ENCODE measurements at regions not wholly inside any gene's neighbourhood (a gene's known extent, or its start where the extent isn't known, plus 50 kb on each side); places are given as distances from the start of the nearest gene placed in this dataset.

DNA sequence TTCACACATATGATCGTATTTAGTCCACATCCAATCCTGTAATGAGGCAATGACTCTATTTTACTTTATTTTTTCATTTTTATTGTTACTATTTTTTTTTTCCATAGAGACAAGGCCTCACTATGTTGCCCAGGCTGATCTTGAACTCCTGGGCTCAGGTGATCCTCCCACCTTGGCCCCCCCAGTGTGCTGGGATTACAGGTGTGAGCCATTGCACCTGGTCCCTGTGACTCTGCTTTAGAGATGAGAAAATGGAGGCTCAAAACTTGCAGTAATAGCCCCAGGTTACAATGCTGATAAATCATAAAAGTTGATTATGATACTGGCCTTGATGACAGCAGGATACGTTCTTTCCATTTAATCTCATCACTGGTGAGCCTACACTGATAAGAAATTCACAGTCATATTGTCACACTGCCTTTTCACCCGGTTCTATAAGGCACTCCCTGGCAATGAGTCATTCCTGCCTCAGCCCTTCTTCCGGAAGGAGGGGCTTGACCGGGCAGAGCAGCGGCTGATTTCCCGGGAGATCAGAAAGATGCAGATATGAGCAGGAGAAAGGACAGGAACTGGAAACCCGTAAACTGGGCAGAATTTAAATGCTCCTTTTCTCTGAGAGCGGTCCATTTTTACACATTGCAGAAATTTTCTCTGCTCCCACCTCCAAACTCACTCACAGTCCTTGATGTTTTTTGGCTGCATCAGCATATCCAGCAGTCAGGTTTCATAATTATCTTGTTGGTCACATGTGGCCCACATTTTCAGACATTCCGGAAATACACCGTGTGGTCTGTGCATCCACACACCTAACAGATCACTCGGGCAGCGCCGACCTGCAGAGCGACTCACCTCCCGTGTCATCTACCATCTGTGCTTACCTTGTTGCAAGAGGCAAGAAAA is 616.4 kb downstream of the EFNB2 start:
- TF ChIP-seq CTCF (IDR thresholded peaks at IDR 0.05; ENCODE audit: insufficient read depth, low read length, severe bottlenecking): no peak
- DNase-seq (ENCODE audit: low read depth) (peak; percentile 92), FAIRE-seq (peak; percentile 64)
- H3K4me3 ChIP-seq (ENCODE audit: low read depth, low read length): no peak overlapping the region
- no peaks in the 10 kb centered on the region for H3K27me3 ChIP-seq (ENCODE audit: control insufficient read depth, insufficient read depth, low read length)
- H3K36me3 ChIP-seq (ENCODE audit: control insufficient read depth, insufficient read depth, low read length): no peaks in the 10 kb centered on the region

GRCh38 chr13:105915146-105915850 is 620.2 kb downstream of the EFNB2 start:
- Histone ChIP-seq H3K4me3 (ENCODE audit: low read depth, low read length) (no peak overlapping the region), H3K36me3 (ENCODE audit: control insufficient read depth, insufficient read depth, low read length) (no peaks in the 10 kb centered on the region), H3K27me3 (ENCODE audit: control insufficient read depth, insufficient read depth, low read length) (no peaks in the 10 kb centered on the region)
- FAIRE-seq (no peak), DNase-seq (ENCODE audit: low read depth) (no peak)
- TF ChIP-seq CTCF (IDR thresholded peaks at IDR 0.05; ENCODE audit: insufficient read depth, low read length, severe bottlenecking): no peak

DNA sequence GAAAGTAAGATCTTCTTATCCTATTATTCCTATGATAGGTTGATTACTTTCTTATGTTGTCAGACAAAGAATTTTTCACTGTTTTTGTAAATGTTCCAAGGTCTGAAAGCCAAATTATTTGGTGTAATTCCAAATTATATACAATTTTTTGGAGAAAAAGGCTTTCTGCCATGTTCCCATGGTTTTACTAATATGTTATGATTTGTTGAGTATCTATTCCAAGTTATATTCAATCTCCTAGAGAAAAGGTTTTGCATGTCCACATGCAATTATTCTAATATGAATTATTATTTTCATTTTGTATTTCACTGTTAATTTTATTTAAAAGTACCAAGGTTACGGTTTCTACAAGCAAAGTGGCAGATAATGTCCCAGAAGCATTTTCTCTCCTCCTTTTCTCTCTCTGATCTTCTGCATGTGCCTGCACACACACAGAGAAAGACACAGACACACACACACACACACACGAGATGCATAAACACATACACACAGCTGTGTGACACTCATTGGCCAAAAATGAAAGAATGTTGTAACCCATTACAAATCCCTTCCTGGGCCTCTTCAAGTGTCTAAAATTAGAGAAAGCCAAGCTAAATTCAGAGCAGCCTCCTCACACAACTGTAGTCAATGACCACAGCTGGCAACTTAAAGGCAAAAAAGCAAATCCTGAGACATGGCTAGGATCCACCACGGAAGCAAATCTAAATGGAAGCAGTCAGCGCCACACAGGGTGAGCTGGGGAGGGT is 621.0 kb downstream of the EFNB2 start:
- no peak for TF ChIP-seq CTCF (IDR thresholded peaks at IDR 0.05; ENCODE audit: insufficient read depth, low read length, severe bottlenecking)
- H3K4me3 ChIP-seq (ENCODE audit: low read depth, low read length): no peak overlapping the region
- H3K36me3 ChIP-seq (ENCODE audit: control insufficient read depth, insufficient read depth, low read length): no peaks in the 10 kb centered on the region
- DNase-seq (ENCODE audit: low read depth) (peak; percentile 10), FAIRE-seq (no peak)
- H3K27me3 ChIP-seq (ENCODE audit: control insufficient read depth, insufficient read depth, low read length): no peaks in the 10 kb centered on the region

- DNase-seq (ENCODE audit: low read depth) (no peak), FAIRE-seq (peak; percentile 28)
- no peak overlapping the region for H3K4me3 ChIP-seq (ENCODE audit: low read depth, low read length)
- H3K36me3 ChIP-seq (ENCODE audit: control insufficient read depth, insufficient read depth, low read length): no peaks in the 10 kb centered on the region
- no peak for TF ChIP-seq CTCF (IDR thresholded peaks at IDR 0.05; ENCODE audit: insufficient read depth, low read length, severe bottlenecking)
- H3K27me3 ChIP-seq (ENCODE audit: control insufficient read depth, insufficient read depth, low read length): no peaks in the 10 kb centered on the region
These were observed 626.9 kb downstream of the EFNB2 start for GRCh38 chr13:105908586-105908985.

DNA sequence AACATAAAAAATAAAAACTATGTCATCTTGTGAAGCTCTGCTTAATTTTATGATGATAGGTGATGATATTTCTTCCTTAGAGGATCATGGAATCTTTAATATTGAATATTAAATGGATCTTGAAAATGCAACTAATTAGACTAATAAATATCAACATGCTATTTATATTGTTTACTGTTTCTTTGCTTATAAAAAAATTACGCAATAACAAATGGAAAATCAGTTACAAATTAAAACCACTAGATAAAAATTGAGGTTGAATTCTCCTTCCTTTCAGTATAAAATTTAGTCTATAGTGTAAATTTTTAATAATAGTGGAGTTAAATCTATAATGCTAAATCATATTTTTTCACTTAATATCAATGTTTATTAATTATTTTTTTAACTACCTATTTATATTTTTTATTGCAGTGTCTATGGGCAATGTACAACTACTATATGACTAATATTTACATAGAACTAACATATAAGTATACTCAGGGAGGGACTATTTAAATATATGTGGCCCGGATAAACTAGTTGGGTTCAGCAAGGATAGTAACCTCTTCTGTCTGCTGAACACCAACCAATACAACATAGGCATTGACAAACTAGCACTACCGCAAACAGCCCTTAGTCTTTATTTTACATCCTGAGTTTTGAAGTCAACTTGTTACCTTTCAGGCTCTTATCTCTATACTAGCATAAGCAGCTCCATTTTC is 628.0 kb downstream of the EFNB2 start:
- H3K36me3 ChIP-seq (ENCODE audit: control insufficient read depth, insufficient read depth, low read length): no peaks in the 10 kb centered on the region
- no peak for TF ChIP-seq CTCF (IDR thresholded peaks at IDR 0.05; ENCODE audit: insufficient read depth, low read length, severe bottlenecking)
- no peaks in the 10 kb centered on the region for H3K27me3 ChIP-seq (ENCODE audit: control insufficient read depth, insufficient read depth, low read length)
- H3K4me3 ChIP-seq (ENCODE audit: low read depth, low read length): no peak overlapping the region
- FAIRE-seq (no peak), DNase-seq (ENCODE audit: low read depth) (no peak)
